SU-DHL-6 (cell line): ENCODE measurements at regions not wholly inside any gene's neighbourhood (a gene's known extent, or its start where the extent isn't known, plus 50 kb on each side); places are given as distances from the start of the nearest gene placed in this dataset.

Source experiments
- H2AFZ ChIP-seq: fragments of 200-600 bp; sonication (generic); 2 replicates; pipeline ENCODE4 v1.6.1; 2014; ENCODE audit warnings: low read depth, mild to moderate bottlenecking, moderate library complexity, mixed read lengths, antibody characterized with exemption, low read length; ENCODE audit not compliant: severe bottlenecking
- H3F3A ChIP-seq: fragments of 200-600 bp; shearing (Covaris generic); 2 replicates; pipeline ENCODE4 v1.6.0; 2016; ENCODE audit warnings: antibody characterized with exemption, mild to moderate bottlenecking; ENCODE audit not compliant: insufficient read depth
- H3K27ac ChIP-seq: fragments of 200-600 bp; sonication (generic); 2 replicates; pipeline ENCODE4 v1.5.1; 2016; ENCODE audit warnings: low read depth, mild to moderate bottlenecking, low read length, moderate library complexity, mixed read lengths
- H3K27me3 ChIP-seq: fragments of 200-600 bp; sonication (generic), shearing (Covaris generic); 2 replicates; pipeline ENCODE4 v1.6.0; 2014; ENCODE audit warnings: mild to moderate bottlenecking, low read length
- H3K36me3 ChIP-seq: fragments of 200-600 bp; sonication (generic); 2 replicates; pipeline ENCODE4 v1.6.1; 2014; ENCODE audit warnings: mild to moderate bottlenecking, low read length, mixed read lengths
- H3K4me2 ChIP-seq: fragments of 300-600, 200-600 bp; shearing (Covaris generic), sonication (generic); 2 replicates; pipeline ENCODE4 v1.6.0; 2014; ENCODE audit warnings: low read length, low read depth, mild to moderate bottlenecking; ENCODE audit not compliant: poor library complexity, severe bottlenecking
- H3K4me3 ChIP-seq: fragments of 200-600 bp; sonication (generic); 2 replicates; pipeline ENCODE4 v1.5.1; 2014; ENCODE audit warnings: antibody characterized with exemption, low read length, mild to moderate bottlenecking, mixed read lengths; ENCODE audit not compliant: insufficient read depth, poor library complexity, severe bottlenecking
- H3K79me2 ChIP-seq: fragments of 200-600 bp; sonication (generic); 2 replicates; pipeline ENCODE4 v1.6.1; 2014; ENCODE audit warnings: mild to moderate bottlenecking, low read length, moderate library complexity; ENCODE audit not compliant: insufficient read depth
- H3K9ac ChIP-seq: fragments of 200-600 bp; sonication (generic); 2 replicates; pipeline ENCODE4 v1.7.0; 2014; ENCODE audit warnings: mild to moderate bottlenecking, low read length
- H3K9me2 ChIP-seq: fragments of 200-600 bp; sonication (generic); replicated peaks from 2 replicates; pipeline ENCODE4 v1.6.1; 2014; ENCODE audit warnings: low read length; ENCODE audit not compliant: insufficient read depth
- H3K9me3 ChIP-seq: fragments of 200-600 bp; sonication (generic); 2 replicates; pipeline ENCODE4 v1.6.1; 2014; ENCODE audit warnings: low read length, mixed read lengths; ENCODE audit not compliant: insufficient read depth
- H4K20me1 ChIP-seq: fragments of 200-600 bp; sonication (generic); 2 replicates; pipeline ENCODE4 v1.6.1; 2014; ENCODE audit warnings: low read depth, mild to moderate bottlenecking, antibody characterized with exemption, low read length, moderate library complexity, mixed read lengths
- CTCF ChIP-seq: fragments of 200-600 bp; sonication (generic); IDR thresholded peaks from one replicate; pipeline ENCODE4 v1.5.1; 2017; ENCODE audit warnings: antibody characterized with exemption, mild to moderate bottlenecking, low read length, moderate library complexity; ENCODE audit not compliant: insufficient read depth, poor library complexity, severe bottlenecking
- EZH2phosphoT487 ChIP-seq: fragments of 200-600 bp; sonication (generic), shearing (Covaris generic); conservative IDR thresholded peaks from 2 replicates; pipeline ENCODE4 v1.6.1; 2018; ENCODE audit warnings: mild to moderate bottlenecking, antibody characterized with exemption, low read length, moderate library complexity, mixed read lengths

DNA sequence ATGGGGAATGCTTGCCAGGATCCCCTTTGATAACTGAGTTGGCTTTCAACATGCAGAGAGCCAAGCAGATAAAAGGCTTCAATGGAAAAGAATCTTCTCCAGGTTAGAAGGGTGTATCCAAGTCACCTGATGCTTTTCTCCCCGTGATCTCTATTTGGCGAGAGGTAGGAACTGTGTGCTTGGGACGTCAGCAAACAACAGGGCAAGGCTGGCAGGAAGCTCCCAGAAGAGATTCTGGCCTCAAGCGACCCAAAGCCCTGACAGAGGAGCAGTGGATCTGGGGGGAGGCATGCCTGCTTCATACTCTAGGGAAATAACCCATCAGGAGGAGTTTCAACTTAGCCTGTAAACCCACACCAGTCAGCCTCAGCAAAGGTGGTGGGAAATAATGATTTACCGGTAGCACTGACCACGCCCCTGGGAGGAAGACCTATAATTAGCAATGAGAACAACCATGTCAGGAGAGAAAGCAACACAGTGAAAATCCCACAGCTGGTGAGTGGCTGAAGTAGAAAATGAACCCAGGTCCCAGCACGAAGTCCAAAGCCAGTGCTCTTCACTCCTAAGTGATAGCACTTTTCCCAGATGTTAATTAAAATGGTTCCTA lies 76.3 kb upstream of the SEC11C start:
- Histone ChIP-seq H4K20me1 (no peaks in the 10 kb centered on the region), H3K9me3 (no peaks in the 10 kb centered on the region), H3F3A (no peaks in the 10 kb centered on the region), H3K79me2 (no peaks in the 10 kb centered on the region), H3K9ac (no peak overlapping the region), H2AFZ (no peak overlapping the region), H3K36me3 (no peaks in the 10 kb centered on the region), H3K4me3 (no peak overlapping the region), H3K4me2 (no peak overlapping the region), H3K9me2 (no peaks in the 10 kb centered on the region), H3K27me3 (no peaks in the 10 kb centered on the region), H3K27ac (no peak overlapping the region)
- TF ChIP-seq CTCF (no peak), EZH2phosphoT487 (no peak)

DNA sequence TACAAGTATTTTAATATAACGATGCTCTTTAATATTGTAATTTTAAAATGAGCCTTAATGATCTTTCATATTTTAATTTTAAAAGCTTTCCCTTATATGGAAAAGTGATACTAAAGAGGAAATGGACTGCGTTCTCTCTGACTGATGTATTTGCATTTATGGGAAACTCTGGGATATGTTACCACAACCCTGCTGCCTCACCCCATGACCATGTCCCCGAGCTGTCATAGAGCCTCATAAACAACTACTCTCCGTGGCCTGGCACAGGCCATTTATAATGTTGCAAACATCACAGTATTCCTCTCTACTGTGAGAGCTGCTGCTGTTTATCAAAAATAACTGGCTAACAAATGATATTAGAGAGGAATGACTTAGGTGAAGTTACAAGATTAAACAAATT lies 75.8 kb upstream of the SEC11C start:
- Histone ChIP-seq H3K36me3 (no peaks in the 10 kb centered on the region), H3K9me2 (no peaks in the 10 kb centered on the region), H3F3A (no peaks in the 10 kb centered on the region), H2AFZ (no peak overlapping the region), H3K4me3 (no peak overlapping the region), H3K9ac (no peak overlapping the region), H4K20me1 (no peaks in the 10 kb centered on the region), H3K4me2 (no peak overlapping the region), H3K27ac (no peak overlapping the region), H3K9me3 (no peaks in the 10 kb centered on the region), H3K27me3 (no peaks in the 10 kb centered on the region), H3K79me2 (no peaks in the 10 kb centered on the region)
- no peak for TF ChIP-seq CTCF
- no peak for TF ChIP-seq EZH2phosphoT487

- H3K4me3 ChIP-seq: no peak overlapping the region
- no peaks in the 10 kb centered on the region for H3K79me2 ChIP-seq
- no peaks in the 10 kb centered on the region for H3K9me2 ChIP-seq
- no peak overlapping the region for H3K9ac ChIP-seq
- H3K27ac ChIP-seq: no peak overlapping the region
- H2AFZ ChIP-seq: no peak overlapping the region
- TF ChIP-seq CTCF (no peak), EZH2phosphoT487 (no peak)
- no peaks in the 10 kb centered on the region for H3K36me3 ChIP-seq
- H3F3A ChIP-seq: no peaks in the 10 kb centered on the region
- H4K20me1 ChIP-seq: no peaks in the 10 kb centered on the region
- no peak overlapping the region for H3K4me2 ChIP-seq
- H3K27me3 ChIP-seq: no peaks in the 10 kb centered on the region
- H3K9me3 ChIP-seq: no peaks in the 10 kb centered on the region
Observed at GRCh38 chr18:59065684-59066083, 74.0 kb upstream of the SEC11C start.
